ENCODE measurements at regions not wholly inside any gene's neighbourhood (a gene's known extent, or its start where the extent isn't known, plus 50 kb on each side); places are given as distances from the start of the nearest gene placed in this dataset.

GRCh38 chr21:35540950-35541638, 492.0 kb upstream of the RUNX1 start:
- TF ChIP-seq CTCF (IDR thresholded peaks at IDR 0.05) (no peak), ZNF302 (CRISPR knock-in tag; IDR thresholded peaks at IDR 0.05) (no peak), BHLHE40 (IDR thresholded peaks at IDR 0.05; ENCODE audit: low read depth, low read length) (no peak), RFX5 (IDR thresholded peaks at IDR 0.05) (no peak)

Data from A549 (cell line).